ENCODE measurements at regions not wholly inside any gene's neighbourhood (a gene's known extent, or its start where the extent isn't known, plus 50 kb on each side); places are given as distances from the start of the nearest gene placed in this dataset.
"Not testable (repeated sequence)": the region's sequence is repeated elsewhere in the genome, so short reads cannot be mapped to it uniquely, and the experiment has no call there.

GRCh38 chr10:71086439-71087080, 125.8 kb upstream of the UNC5B start:
- no peak overlapping the region for H3K4me3 ChIP-seq (ENCODE audit: low read length)
- DNase-seq (ENCODE audit: low read depth): no peak
- TF ChIP-seq CTCF (conservative IDR thresholded peaks at IDR 0.05; ENCODE audit: low read depth, low read length): no peak

GRCh38 chr10:71087622-71088021, 124.7 kb upstream of the UNC5B start:
- H3K4me3 ChIP-seq (ENCODE audit: low read length): no peak overlapping the region
- DNase-seq (ENCODE audit: low read depth): no peak
- TF ChIP-seq CTCF (conservative IDR thresholded peaks at IDR 0.05; ENCODE audit: low read depth, low read length): no peak

GRCh38 chr10:71088054-71088453, 124.3 kb upstream of the UNC5B start:
- H3K4me3 ChIP-seq (ENCODE audit: low read length): no peak overlapping the region
- no peak for DNase-seq (ENCODE audit: low read depth)
- no peak for TF ChIP-seq CTCF (conservative IDR thresholded peaks at IDR 0.05; ENCODE audit: low read depth, low read length)

- not testable (repeated sequence) for H3K4me3 ChIP-seq (ENCODE audit: low read length); DNase-seq (ENCODE audit: low read depth)
Observed at GRCh38 chr10:71088578-71088977, 123.8 kb upstream of the UNC5B start.

GRCh38 chr10:71089162-71089561, 123.2 kb upstream of the UNC5B start:
- no peak for TF ChIP-seq CTCF (conservative IDR thresholded peaks at IDR 0.05; ENCODE audit: low read depth, low read length)
- no peak for DNase-seq (ENCODE audit: low read depth)
- H3K4me3 ChIP-seq (ENCODE audit: low read length): no peak overlapping the region

- no peak for TF ChIP-seq CTCF (conservative IDR thresholded peaks at IDR 0.05; ENCODE audit: low read depth, low read length)
- DNase-seq (ENCODE audit: low read depth): no peak
- no peak overlapping the region for H3K4me3 ChIP-seq (ENCODE audit: low read length)
Observed at GRCh38 chr10:71090330-71090729, 122.0 kb upstream of the UNC5B start.

GRCh38 chr10:71090801-71091200, 121.6 kb upstream of the UNC5B start:
- no peak overlapping the region for H3K4me3 ChIP-seq (ENCODE audit: low read length)
- DNase-seq (ENCODE audit: low read depth): no peak
- TF ChIP-seq CTCF (conservative IDR thresholded peaks at IDR 0.05; ENCODE audit: low read depth, low read length): no peak

All from retinal pigment epithelial cell (primary cell).